ENCODE measurements at regions not wholly inside any gene's neighbourhood (a gene's known extent, or its start where the extent isn't known, plus 50 kb on each side); places are given as distances from the start of the nearest gene placed in this dataset.

DNA sequence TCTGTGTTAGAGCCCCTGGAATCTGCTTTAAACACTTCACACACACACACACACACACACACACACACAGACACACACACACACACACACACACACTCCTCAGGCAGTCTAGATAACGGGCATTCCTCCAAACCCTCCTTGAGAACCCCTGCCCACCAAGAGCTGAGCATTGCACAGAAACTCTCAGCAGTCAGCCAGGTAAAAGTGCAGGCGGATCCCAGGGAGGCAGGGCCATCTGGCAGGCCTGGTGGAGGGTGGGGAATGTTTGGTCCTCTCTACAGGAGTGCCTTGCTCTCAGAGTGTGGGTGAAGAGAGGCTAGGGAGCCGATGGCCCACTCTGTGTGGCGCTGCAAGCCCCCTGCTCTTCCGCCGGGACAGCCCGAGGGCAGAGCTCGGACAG lies 190.2 kb downstream of the BUD13 start:
- Histone ChIP-seq H3K36me3 (ENCODE audit: control insufficient read depth, insufficient read depth, low read length) (no peaks in the 10 kb centered on the region), H3K27me3 (ENCODE audit: control insufficient read depth, insufficient read depth, low read length) (peaks cover 84% of the 10 kb centered on the region), H3K4me1 (ENCODE audit: control insufficient read depth, insufficient read depth, low read length) (peaks cover 16% of the 10 kb centered on the region), H3K9me3 (replicated peaks; ENCODE audit: control insufficient read depth, low read depth, low read length) (no peaks in the 10 kb centered on the region), H3K4me3 (ENCODE audit: low read length) (no peak overlapping the region), H3K27ac (ENCODE audit: low read length) (no peak overlapping the region)
- 85% methylated on average over 6 of the region's 8 CpGs for WGBS (ENCODE audit: insufficient coverage)
- no peak for DNase-seq

DNA sequence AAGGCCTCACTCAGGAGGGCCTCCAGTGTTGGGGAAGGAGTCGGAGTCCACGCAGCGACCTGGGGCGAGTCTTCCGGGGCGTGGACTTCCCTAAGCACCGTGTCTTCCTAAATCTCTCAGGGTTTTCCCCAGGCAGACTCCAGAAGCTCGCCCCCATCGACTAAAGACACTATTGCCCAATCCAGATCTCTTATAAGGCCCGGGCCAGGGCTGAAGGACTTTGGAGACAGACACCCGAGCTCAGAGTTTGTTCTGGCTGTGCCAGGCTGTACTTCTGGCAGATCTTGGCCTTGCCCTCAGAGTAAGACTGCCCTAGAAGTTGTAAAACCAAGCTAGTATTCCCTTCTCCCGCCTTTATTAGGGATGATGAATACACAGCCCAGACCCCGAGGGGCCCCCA lies 191.4 kb downstream of the BUD13 start:
- Histone ChIP-seq H3K27me3 (ENCODE audit: control insufficient read depth, insufficient read depth, low read length) (peaks cover 87% of the 10 kb centered on the region), H3K4me1 (ENCODE audit: control insufficient read depth, insufficient read depth, low read length) (peaks cover 18% of the 10 kb centered on the region), H3K9me3 (replicated peaks; ENCODE audit: control insufficient read depth, low read depth, low read length) (no peaks in the 10 kb centered on the region), H3K27ac (ENCODE audit: low read length) (no peak overlapping the region), H3K36me3 (ENCODE audit: control insufficient read depth, insufficient read depth, low read length) (no peaks in the 10 kb centered on the region), H3K4me3 (ENCODE audit: low read length) (no peak overlapping the region)
- no peak for DNase-seq
- 23% methylated on average over 9 of the region's 13 CpGs for WGBS (ENCODE audit: insufficient coverage)

DNA sequence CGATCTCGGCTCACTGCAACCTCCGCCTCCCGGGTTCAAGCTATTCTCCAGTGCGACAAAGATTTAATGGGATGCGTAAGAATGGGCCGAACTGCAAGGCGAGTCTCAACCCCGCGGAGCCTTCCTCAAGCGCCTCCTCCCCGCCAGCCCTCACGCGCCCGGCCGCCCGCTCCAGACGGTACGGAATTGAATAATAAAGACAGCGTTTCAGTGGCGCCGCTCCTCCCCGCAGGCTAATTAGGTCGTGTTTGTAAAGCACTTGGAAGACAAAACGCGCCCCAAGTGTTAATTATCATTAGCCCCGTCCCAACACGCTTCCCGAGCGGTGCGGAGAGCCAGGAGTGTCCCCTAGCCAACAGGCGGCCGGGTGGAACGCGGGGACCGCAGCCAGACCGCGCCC lies 192.0 kb downstream of the BUD13 start:
- H3K9me3 ChIP-seq (replicated peaks; ENCODE audit: control insufficient read depth, low read depth, low read length): no peaks in the 10 kb centered on the region
- H3K27ac ChIP-seq (ENCODE audit: low read length): no peak overlapping the region
- H3K4me1 ChIP-seq (ENCODE audit: control insufficient read depth, insufficient read depth, low read length): peaks cover 18% of the 10 kb centered on the region
- no peak for DNase-seq
- H3K4me3 ChIP-seq (ENCODE audit: low read length): no peak overlapping the region
- under 1% methylated on average over 30 of the region's 38 CpGs for WGBS (ENCODE audit: insufficient coverage)
- H3K27me3 ChIP-seq (ENCODE audit: control insufficient read depth, insufficient read depth, low read length): peaks cover 87% of the 10 kb centered on the region
- H3K36me3 ChIP-seq (ENCODE audit: control insufficient read depth, insufficient read depth, low read length): no peaks in the 10 kb centered on the region

DNA sequence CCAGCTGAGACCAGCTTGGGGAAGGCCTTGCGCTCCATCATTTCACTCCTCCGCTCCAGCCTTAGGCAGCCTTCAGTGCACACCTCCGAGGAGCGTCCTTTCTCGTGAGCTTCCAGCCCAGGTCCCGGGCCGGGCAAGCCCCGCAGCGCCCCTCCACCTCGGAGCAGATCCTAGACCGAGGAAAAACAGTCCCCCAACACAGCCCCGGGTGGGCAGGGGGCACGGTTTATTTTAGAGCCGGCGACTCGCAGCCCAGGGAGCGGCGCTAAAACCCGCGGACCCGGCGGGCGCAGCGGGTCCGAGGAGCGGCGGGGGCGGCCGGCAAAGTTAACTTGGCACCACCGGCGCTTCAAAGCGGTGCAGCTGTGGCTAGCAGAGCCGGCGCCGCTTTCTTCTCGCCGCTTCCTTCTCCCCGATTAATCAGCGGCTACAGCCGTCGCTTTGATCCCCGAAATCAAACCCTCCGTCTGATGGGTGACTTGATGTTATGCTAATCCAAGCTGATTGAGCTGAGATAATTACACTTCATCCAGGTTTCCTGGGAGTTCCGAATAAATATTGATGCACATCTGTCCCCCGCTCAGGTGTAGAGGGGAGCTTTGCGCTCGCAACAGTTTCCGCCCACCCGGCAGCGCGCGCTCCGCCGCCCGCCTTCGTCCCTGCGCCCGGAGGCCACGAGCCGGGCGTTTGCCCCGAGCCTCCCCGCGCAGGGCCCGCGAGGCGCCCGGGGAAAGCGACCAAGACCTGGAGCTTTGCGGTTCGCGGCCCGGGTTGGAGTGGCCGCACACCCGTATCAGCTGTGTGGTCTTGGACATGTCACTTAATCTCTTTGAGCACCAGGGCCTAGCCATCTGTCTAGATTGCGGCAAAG lies 192.7 kb downstream of the BUD13 start:
- DNase-seq: no peak
- H3K4me1 ChIP-seq (ENCODE audit: control insufficient read depth, insufficient read depth, low read length): peaks cover 18% of the 10 kb centered on the region
- H3K4me3 ChIP-seq (ENCODE audit: low read length): no peak overlapping the region
- under 1% methylated on average over 62 of the region's 76 CpGs for WGBS (ENCODE audit: insufficient coverage)
- H3K27ac ChIP-seq (ENCODE audit: low read length): no peak overlapping the region
- peaks cover 85% of the 10 kb centered on the region for H3K27me3 ChIP-seq (ENCODE audit: control insufficient read depth, insufficient read depth, low read length)
- no peaks in the 10 kb centered on the region for H3K36me3 ChIP-seq (ENCODE audit: control insufficient read depth, insufficient read depth, low read length)
- no peaks in the 10 kb centered on the region for H3K9me3 ChIP-seq (replicated peaks; ENCODE audit: control insufficient read depth, low read depth, low read length)

DNA sequence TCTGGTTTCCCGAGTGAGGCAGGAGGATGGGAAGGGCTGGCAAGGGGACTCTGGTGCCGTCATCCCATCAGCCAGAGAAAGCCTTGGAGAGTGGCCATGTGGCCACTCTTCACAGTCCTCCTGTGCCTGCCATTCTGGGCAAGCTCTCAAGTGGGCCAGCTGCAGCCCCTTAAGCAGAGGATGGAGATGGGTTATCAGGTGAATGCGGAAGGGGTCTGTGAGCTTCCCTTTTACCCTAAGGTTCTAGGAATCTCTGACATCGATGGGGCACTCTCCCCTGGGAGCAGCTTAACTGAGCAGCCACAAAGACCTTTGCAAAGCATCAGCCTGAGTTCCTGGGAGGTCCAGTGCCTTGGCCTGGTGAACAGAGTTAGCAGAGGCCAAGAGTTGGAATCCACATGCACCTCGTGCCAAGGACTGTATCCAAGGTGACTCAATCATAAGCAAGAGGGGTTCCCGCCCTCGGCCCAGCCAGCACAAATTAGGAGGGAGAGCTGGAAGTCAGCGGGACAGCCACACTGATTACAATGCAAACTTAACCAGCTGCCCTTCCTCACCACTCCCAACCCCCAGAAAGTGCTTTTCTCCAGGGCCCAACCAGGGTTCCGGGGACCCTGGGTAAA lies 193.6 kb downstream of the BUD13 start:
- H3K36me3 ChIP-seq (ENCODE audit: control insufficient read depth, insufficient read depth, low read length): no peaks in the 10 kb centered on the region
- H3K27me3 ChIP-seq (ENCODE audit: control insufficient read depth, insufficient read depth, low read length): peaks cover 78% of the 10 kb centered on the region
- 7% methylated on average over 7 of the region's 9 CpGs for WGBS (ENCODE audit: insufficient coverage)
- DNase-seq: peak; percentile 66
- H3K4me1 ChIP-seq (ENCODE audit: control insufficient read depth, insufficient read depth, low read length): peaks cover 18% of the 10 kb centered on the region
- no peak overlapping the region for H3K27ac ChIP-seq (ENCODE audit: low read length)
- H3K4me3 ChIP-seq (ENCODE audit: low read length): no peak overlapping the region
- no peaks in the 10 kb centered on the region for H3K9me3 ChIP-seq (replicated peaks; ENCODE audit: control insufficient read depth, low read depth, low read length)

DNA sequence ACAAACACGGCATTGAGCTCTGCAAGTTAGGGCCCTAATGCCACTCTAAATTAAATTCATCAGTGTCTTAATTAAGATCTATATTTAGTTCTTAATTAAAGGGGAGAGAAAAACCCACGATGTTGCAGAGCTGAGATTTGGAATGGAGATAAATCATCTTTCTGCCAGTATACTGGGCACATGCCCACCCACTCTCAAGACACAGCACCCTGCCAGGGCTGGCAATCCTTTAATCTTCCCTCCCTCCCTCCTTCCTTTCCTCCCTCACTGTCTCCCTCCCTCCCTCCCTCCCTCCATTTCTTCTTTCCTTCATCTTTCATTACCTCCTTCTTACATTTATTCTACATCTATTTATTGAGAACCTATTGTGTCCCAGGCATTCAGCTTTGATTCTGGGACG lies 194.8 kb downstream of the BUD13 start:
- Histone ChIP-seq H3K4me1 (ENCODE audit: control insufficient read depth, insufficient read depth, low read length) (peaks cover 18% of the 10 kb centered on the region), H3K9me3 (replicated peaks; ENCODE audit: control insufficient read depth, low read depth, low read length) (no peaks in the 10 kb centered on the region), H3K4me3 (ENCODE audit: low read length) (no peak overlapping the region), H3K36me3 (ENCODE audit: control insufficient read depth, insufficient read depth, low read length) (no peaks in the 10 kb centered on the region), H3K27ac (ENCODE audit: low read length) (no peak overlapping the region), H3K27me3 (ENCODE audit: control insufficient read depth, insufficient read depth, low read length) (peaks cover 66% of the 10 kb centered on the region)
- no peak for DNase-seq
- WGBS (ENCODE audit: insufficient coverage): no CpG with 5 or more reads among the region's 3 CpGs

DNA sequence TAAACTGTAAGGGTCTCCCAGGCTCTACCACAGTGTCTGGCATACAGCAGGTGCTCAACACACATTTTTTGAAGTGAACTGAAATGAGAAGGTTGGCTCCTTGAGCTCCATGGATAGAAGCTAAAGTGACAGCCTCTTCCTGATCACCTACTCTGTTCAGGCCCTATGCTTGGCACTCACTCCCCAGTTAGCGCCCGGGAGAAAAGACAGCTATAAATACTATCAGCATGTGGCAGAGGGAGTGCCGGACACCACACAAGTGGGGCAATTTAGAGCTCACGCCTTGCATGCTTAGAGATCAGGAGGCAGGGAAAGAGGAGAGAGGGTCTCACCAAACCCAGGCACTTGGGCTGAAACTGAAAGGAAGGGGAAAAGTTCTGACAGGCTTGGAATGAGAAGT lies 195.5 kb downstream of the BUD13 start:
- no peaks in the 10 kb centered on the region for H3K9me3 ChIP-seq (replicated peaks; ENCODE audit: control insufficient read depth, low read depth, low read length)
- H3K27ac ChIP-seq (ENCODE audit: low read length): no peak overlapping the region
- DNase-seq: no peak
- H3K27me3 ChIP-seq (ENCODE audit: control insufficient read depth, insufficient read depth, low read length): peaks cover 59% of the 10 kb centered on the region
- H3K4me1 ChIP-seq (ENCODE audit: control insufficient read depth, insufficient read depth, low read length): peaks cover 18% of the 10 kb centered on the region
- WGBS (ENCODE audit: insufficient coverage): 9% methylated on average over 2 of the region's 4 CpGs
- no peak overlapping the region for H3K4me3 ChIP-seq (ENCODE audit: low read length)
- no peaks in the 10 kb centered on the region for H3K36me3 ChIP-seq (ENCODE audit: control insufficient read depth, insufficient read depth, low read length)

DNA sequence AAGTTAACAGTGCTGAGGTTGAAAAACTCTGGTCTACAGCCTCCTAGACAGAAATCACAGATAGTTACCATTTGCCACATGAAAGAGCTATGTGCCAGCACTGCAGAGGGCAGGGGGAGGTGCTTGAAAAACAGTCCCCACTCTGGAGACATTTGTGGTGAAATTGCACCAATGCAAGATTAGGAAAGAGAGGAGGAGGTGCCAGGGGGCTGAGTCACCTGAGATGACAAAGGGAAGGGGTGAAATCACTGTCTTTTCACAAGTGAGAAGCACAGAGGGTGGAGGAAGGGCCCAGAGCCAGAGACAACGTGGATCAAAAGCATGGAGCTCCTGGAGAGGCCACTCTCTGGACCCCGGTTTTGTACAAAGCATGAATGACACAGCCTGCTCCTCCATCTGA lies 196.3 kb downstream of the BUD13 start:
- 20% methylated on average over 2 of the region's 2 CpGs for WGBS (ENCODE audit: insufficient coverage)
- H3K27me3 ChIP-seq (ENCODE audit: control insufficient read depth, insufficient read depth, low read length): peaks cover 52% of the 10 kb centered on the region
- no peak for DNase-seq
- H3K27ac ChIP-seq (ENCODE audit: low read length): no peak overlapping the region
- no peak overlapping the region for H3K4me3 ChIP-seq (ENCODE audit: low read length)
- no peaks in the 10 kb centered on the region for H3K36me3 ChIP-seq (ENCODE audit: control insufficient read depth, insufficient read depth, low read length)
- peaks cover 18% of the 10 kb centered on the region for H3K4me1 ChIP-seq (ENCODE audit: control insufficient read depth, insufficient read depth, low read length)
- H3K9me3 ChIP-seq (replicated peaks; ENCODE audit: control insufficient read depth, low read depth, low read length): no peaks in the 10 kb centered on the region

DNA sequence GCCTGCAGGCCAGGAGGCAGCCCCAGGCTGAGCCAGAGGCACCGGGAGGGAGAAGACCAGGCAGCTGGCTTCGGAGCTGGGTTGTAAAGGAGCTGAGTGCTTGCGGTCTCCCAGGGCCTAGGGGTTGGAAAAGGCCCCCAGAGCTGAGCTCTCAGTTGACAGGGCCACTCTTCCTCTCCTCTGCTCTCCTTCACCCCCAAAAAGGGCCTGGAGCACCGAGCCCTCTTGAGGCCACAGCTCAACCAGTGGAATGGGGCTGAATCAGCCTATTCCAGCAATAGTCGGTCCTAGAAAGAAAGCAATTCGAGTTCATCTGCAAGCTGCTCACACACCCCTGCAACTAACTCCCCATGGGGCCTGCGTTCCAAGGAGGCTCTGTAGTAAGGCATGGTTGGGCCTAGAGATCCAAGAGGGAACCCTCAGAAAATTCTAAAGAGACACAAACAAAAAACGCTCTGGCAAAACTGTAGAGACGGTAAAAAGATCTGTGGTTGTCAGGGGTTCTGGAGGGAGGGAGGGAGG lies 205.0 kb downstream of the BUD13 start:
- peaks cover 2% of the 10 kb centered on the region for H3K27me3 ChIP-seq (ENCODE audit: control insufficient read depth, insufficient read depth, low read length)
- peaks cover 5% of the 10 kb centered on the region for H3K4me1 ChIP-seq (ENCODE audit: control insufficient read depth, insufficient read depth, low read length)
- DNase-seq: no peak
- no peak overlapping the region for H3K4me3 ChIP-seq (ENCODE audit: low read length)
- H3K27ac ChIP-seq (ENCODE audit: low read length): no peak overlapping the region
- 38% methylated on average over 2 of the region's 9 CpGs for WGBS (ENCODE audit: insufficient coverage)
- H3K36me3 ChIP-seq (ENCODE audit: control insufficient read depth, insufficient read depth, low read length): no peaks in the 10 kb centered on the region
- peaks cover 2% of the 10 kb centered on the region for H3K9me3 ChIP-seq (replicated peaks; ENCODE audit: control insufficient read depth, low read depth, low read length)

DNA sequence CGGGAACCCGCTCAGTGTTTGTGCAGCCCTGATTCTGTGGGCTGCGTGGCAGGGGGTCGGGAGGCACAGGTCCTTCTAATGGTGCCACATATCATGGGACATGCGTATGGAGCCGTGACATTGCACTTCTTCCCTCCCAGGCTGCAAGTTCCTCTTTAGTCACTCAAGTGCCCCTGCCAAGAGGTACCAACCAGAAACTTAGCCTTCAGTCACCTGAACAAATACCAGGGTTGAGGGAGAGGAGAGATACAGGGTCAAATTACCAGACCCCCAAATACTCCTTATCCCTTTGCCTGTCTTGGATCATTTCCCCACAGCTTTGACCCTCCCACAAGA lies 209.1 kb downstream of the BUD13 start:
- Histone ChIP-seq H3K36me3 (ENCODE audit: control insufficient read depth, insufficient read depth, low read length) (no peaks in the 10 kb centered on the region), H3K4me1 (ENCODE audit: control insufficient read depth, insufficient read depth, low read length) (peaks cover 7% of the 10 kb centered on the region), H3K27me3 (ENCODE audit: control insufficient read depth, insufficient read depth, low read length) (peaks cover 2% of the 10 kb centered on the region), H3K4me3 (ENCODE audit: low read length) (no peak overlapping the region), H3K27ac (ENCODE audit: low read length) (no peak overlapping the region), H3K9me3 (replicated peaks; ENCODE audit: control insufficient read depth, low read depth, low read length) (peaks cover 2% of the 10 kb centered on the region)
- DNase-seq: no peak
- WGBS (ENCODE audit: insufficient coverage): 83% methylated on average over 4 of the region's 6 CpGs

Measured in muscle of leg (tissue), 3 donors.